GM12891 (cell line): ENCODE measurements at regions not wholly inside any gene's neighbourhood (a gene's known extent, or its start where the extent isn't known, plus 50 kb on each side); places are given as distances from the start of the nearest gene placed in this dataset.

ENCODE experiments used
- DNase-seq: peaks from one replicate; pipeline ENCODE4 v3.0.0; 2011; ENCODE audit warnings: low spot score; ENCODE audit not compliant: insufficient read length
- FAIRE-seq: peaks from 2 replicates; lab custom pipeline; 2011; peaks lifted over from hg19 to GRCh38; lab: Jason Lieb, UNC
- PAX5 ChIP-seq: IDR thresholded peaks from 2 replicates; pipeline ENCODE4 v1.6.1; 2011; ENCODE audit warnings: low read length, moderate library complexity, mild to moderate bottlenecking; ENCODE audit not compliant: insufficient read depth, severe bottlenecking
- POLR2A ChIP-seq: IDR thresholded peaks from 2 replicates; pipeline ENCODE4 v1.6.1; 2011; ENCODE audit warnings: low read depth, low read length, control low read depth
- POLR2AphosphoS5 ChIP-seq: IDR thresholded peaks from 2 replicates; pipeline ENCODE4 v1.6.1; 2011; ENCODE audit warnings: low read depth, low read length, control low read depth
- POU2F2 ChIP-seq: IDR thresholded peaks from 2 replicates; pipeline ENCODE4 v1.6.1; 2011; ENCODE audit warnings: low read depth, mild to moderate bottlenecking, control low read depth, low read length, moderate library complexity
- SPI1 ChIP-seq: IDR thresholded peaks from 2 replicates; pipeline ENCODE4 v1.6.1; 2011; ENCODE audit warnings: low read depth, low read length, control low read depth
- TAF1 ChIP-seq: IDR thresholded peaks from 2 replicates; pipeline ENCODE4 v1.6.1; 2011; ENCODE audit warnings: low read depth, low read length, control low read depth

GRCh38 chr7:68509054-68509453 is 1089.2 kb upstream of the AUTS2 start:
- FAIRE-seq: no peak
- no peak for DNase-seq
- no peak for TF ChIP-seq PAX5
- no peak for TF ChIP-seq POLR2AphosphoS5
- no peak for TF ChIP-seq POU2F2
- no peak for TF ChIP-seq TAF1
- TF ChIP-seq SPI1: no peak
- TF ChIP-seq POLR2A: no peak

DNA sequence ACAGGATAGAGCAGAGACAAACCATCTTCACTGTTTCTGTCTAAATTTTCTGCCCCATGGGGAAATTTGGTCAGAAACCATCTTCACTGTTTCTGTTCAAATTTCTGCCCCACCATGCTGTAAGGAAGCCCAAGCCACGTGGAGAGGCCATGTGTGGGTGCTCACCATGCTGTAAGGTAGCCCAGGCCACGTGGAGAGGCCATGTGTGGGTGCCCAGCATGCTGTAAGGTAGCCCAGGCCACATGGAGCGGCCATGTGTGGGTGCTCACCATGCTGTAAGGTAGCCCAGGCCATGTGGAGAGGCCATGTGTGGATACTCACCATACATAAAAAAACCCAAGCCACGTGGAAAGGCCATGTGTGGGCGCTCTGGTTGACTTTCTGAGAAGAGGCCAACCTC is 1088.7 kb upstream of the AUTS2 start:
- no peak for TF ChIP-seq TAF1
- no peak for TF ChIP-seq POLR2A
- TF ChIP-seq POLR2AphosphoS5: no peak
- no peak for TF ChIP-seq SPI1
- no peak for TF ChIP-seq PAX5
- no peak for TF ChIP-seq POU2F2
- DNase-seq (no peak), FAIRE-seq (no peak)

GRCh38 chr7:68511281-68511680 is 1087.0 kb upstream of the AUTS2 start:
- DNase-seq (no peak), FAIRE-seq (no peak)
- TF ChIP-seq SPI1 (no peak), POLR2A (no peak)

DNA sequence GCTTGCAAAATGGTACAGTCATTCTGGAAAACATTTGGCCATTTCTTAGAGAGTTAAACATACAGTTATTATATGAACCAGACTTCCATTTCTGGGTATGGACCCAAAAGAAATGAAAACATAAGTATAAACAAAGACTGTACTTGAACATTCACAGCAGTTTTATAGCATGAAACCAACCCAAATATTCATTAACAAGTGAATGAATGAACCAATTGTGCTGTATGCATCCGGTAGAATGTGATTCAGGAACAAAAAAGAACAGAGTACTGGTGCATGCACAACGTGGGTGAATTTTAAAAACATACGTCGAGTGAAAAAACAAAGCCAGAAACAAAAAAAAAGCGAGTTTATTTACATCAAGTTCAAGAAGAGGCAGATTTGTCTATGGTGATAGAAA is 1085.8 kb upstream of the AUTS2 start:
- TF ChIP-seq POU2F2 (no peak), POLR2AphosphoS5 (no peak), TAF1 (no peak), POLR2A (no peak), PAX5 (no peak), SPI1 (no peak)
- DNase-seq (no peak), FAIRE-seq (no peak)

- FAIRE-seq (no peak), DNase-seq (no peak)
- TF ChIP-seq POLR2AphosphoS5 (no peak), TAF1 (no peak), POU2F2 (no peak), PAX5 (no peak), POLR2A (no peak), SPI1 (no peak)
Observed at GRCh38 chr7:68518060-68518459, 1080.2 kb upstream of the AUTS2 start.

DNA sequence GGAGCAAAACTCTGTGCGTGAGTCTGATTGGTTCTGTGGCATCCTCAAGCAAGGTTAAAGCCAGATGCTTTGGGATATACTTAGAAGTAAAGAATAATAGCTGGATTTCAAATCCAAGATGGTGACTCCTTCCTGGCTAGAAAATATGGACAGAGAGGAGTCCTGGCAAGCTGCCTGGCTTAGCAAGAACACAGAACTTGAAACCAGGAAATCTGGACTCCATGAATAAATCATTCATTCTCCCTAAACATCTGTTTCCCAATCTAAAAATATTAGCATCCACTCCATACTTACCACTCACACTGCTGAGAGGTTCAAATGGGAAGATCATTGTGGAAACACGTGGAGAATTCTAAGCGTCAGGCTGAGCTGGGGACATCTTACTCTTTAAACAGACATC is 1074.1 kb upstream of the AUTS2 start:
- no peak for TF ChIP-seq POLR2A
- TF ChIP-seq TAF1: no peak
- TF ChIP-seq POU2F2: no peak
- TF ChIP-seq POLR2AphosphoS5: no peak
- no peak for TF ChIP-seq PAX5
- TF ChIP-seq SPI1: no peak
- DNase-seq (no peak), FAIRE-seq (no peak)

GRCh38 chr7:68529221-68529620 is 1069.1 kb upstream of the AUTS2 start:
- no peak for FAIRE-seq
- no peak for DNase-seq
- TF ChIP-seq POLR2A: no peak
- no peak for TF ChIP-seq POU2F2
- no peak for TF ChIP-seq TAF1
- no peak for TF ChIP-seq POLR2AphosphoS5
- TF ChIP-seq PAX5: no peak
- TF ChIP-seq SPI1: no peak

DNA sequence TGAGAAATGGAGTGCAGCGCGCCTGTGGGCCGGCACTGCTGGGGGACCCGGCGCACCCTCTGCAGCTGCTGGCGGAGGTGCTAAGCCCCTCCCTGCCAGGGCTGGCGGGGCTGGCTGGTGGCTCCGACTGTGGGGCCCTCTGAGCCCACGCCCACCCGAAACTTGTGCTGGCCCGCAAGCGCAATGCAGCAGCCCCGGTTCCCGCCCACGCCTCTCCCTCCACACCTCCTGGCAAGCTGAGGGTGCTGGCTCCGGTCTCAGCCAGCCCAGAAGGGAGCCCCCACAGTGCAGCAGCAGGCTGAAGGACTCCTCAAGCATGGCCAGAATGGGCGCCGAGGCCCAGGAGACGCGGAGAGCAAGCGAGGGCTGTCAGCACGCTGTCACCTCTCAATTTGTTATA is 1063.0 kb upstream of the AUTS2 start:
- TF ChIP-seq SPI1 (no peak), POLR2A (no peak), PAX5 (no peak), POLR2AphosphoS5 (no peak)
- FAIRE-seq: no peak
- DNase-seq: no peak

DNA sequence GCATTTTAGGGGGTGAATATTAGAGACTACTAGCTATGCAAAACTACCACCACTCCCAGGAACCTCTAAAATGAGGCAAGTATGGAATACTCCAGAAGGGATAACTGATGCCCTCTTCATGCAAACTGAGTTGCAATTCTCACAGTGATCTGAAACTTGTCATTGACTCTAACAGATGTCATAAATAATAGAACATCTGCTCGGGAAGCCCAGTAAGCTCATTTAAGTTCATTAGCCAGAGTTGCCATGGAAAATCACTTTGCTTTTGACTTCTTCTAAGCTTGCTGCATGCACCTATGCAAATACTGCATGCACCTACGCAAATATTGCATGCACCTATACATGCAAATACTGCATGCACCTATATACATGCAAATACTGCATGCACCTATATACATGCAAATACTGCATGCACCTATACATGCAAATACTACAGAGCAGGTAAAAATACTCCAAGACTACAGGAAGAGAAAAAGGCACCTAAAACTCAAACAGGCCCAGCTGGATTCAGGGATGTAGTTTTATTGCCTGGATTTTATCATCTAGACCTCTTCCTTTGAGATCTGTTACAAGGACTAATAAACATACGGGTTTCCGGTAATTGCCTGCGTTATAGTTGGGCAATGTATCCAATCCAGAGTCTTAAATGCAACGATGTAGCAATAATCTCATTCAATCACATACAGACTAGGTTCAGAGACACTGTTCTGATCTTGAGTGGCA is 1061.1 kb upstream of the AUTS2 start:
- FAIRE-seq (no peak), DNase-seq (no peak)
- TF ChIP-seq PAX5 (no peak), POLR2A (no peak), POLR2AphosphoS5 (no peak), POU2F2 (no peak), SPI1 (no peak), TAF1 (no peak)

DNA sequence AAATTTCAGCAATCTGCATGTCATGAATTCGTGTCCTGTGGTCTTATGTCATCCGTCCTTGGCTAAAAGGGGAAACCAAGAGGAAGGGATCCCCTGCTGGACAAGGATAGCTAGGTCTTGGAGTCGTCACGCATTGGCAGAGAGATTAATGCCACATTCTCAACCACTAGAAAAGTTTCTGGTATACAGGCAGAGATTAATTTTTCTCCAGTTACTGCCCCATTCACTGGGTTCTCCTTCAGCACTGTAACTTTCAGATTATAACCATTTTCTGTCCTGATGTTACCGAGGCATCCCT is 1060.6 kb upstream of the AUTS2 start:
- no peak for DNase-seq
- FAIRE-seq: no peak
- TF ChIP-seq TAF1 (no peak), PAX5 (no peak), POLR2AphosphoS5 (no peak), SPI1 (no peak), POLR2A (no peak)

- DNase-seq (no peak), FAIRE-seq (no peak)
- TF ChIP-seq POU2F2: no peak
- TF ChIP-seq TAF1: no peak
- no peak for TF ChIP-seq PAX5
Observed at GRCh38 chr7:68542831-68543230, 1055.4 kb upstream of the AUTS2 start.

- no peak for FAIRE-seq
Observed at GRCh38 chr7:68544851-68545250, 1053.4 kb upstream of the AUTS2 start.

More at GRCh38 chr7:68544851-68545250, 1053.4 kb upstream of the AUTS2 start:
- TF ChIP-seq POU2F2 (no peak), POLR2AphosphoS5 (no peak), POLR2A (no peak), TAF1 (no peak), SPI1 (no peak), PAX5 (no peak)
- no peak for DNase-seq
